OCI-LY7 (cell line): ENCODE measurements at regions not wholly inside any gene's neighbourhood (a gene's known extent, or its start where the extent isn't known, plus 50 kb on each side); places are given as distances from the start of the nearest gene placed in this dataset.

ENCODE experiments used
- BruUV-seq: library from RNA; stranded (reverse); fragments of 400-500 nt; replicated peaks from 2 replicates; lab custom pipeline; 2021; lab: Mats Ljungman, UMichigan
- CTCF ChIA-PET: fragments of 300-600 bp; sonication (Branson Sonifier 250); formaldehyde crosslinking; loops from one replicate; lab custom pipeline; 2022; ENCODE audit warnings: antibody characterized with exemption; ENCODE audit not compliant: unreplicated experiment; lab: Charles Lee
- POLR2A ChIA-PET: fragments of 300-600 bp; sonication (Branson Sonifier 250); formaldehyde crosslinking; loops from one replicate; lab custom pipeline; 2022; ENCODE audit warnings: antibody characterized with exemption; lab: Charles Lee
- DNase-seq: peaks from one replicate; pipeline ENCODE4 v3.0.0-alpha.2; 2015; ENCODE audit warnings: low spot score
- H2AFZ ChIP-seq: fragments of 200-600 bp; sonication (generic), shearing (Covaris generic); 2 replicates; pipeline ENCODE4 v1.6.1; 2014; ENCODE audit warnings: mild to moderate bottlenecking, antibody characterized with exemption, low read length, moderate library complexity
- H3K27ac ChIP-seq: fragments of 200-600 bp; sonication (generic); 2 replicates; pipeline ENCODE4 v1.5.1; 2014; ENCODE audit warnings: mixed run types, low read depth, mild to moderate bottlenecking, moderate library complexity, low read length, inconsistent platforms; ENCODE audit not compliant: poor library complexity, severe bottlenecking
- H3K36me3 ChIP-seq: fragments of 200-600 bp; sonication (generic); 2 replicates; pipeline ENCODE4 v1.6.1; 2014; ENCODE audit warnings: mild to moderate bottlenecking, antibody characterized with exemption, low read length, moderate library complexity, mixed read lengths; ENCODE audit not compliant: insufficient read depth
- H3K4me1 ChIP-seq: fragments of 200-600 bp; sonication (generic); 2 replicates; pipeline ENCODE4 v1.5.1; 2014; ENCODE audit warnings: mild to moderate bottlenecking, low read length; ENCODE audit not compliant: insufficient read depth, poor library complexity, severe bottlenecking
- H3K4me2 ChIP-seq: fragments of 200-600 bp; sonication (generic); 2 replicates; pipeline ENCODE4 v1.6.1; 2014; ENCODE audit warnings: mild to moderate bottlenecking, low read length
- H3K4me3 ChIP-seq: fragments of 200-600 bp; sonication (generic); 2 replicates; pipeline ENCODE4 v1.5.1; 2014; ENCODE audit warnings: mild to moderate bottlenecking, low read depth, low read length; ENCODE audit not compliant: poor library complexity, severe bottlenecking
- H3K79me2 ChIP-seq: fragments of 200-600 bp; sonication (generic); 2 replicates; pipeline ENCODE4 v1.6.1; 2016; ENCODE audit warnings: low read depth, mild to moderate bottlenecking, low read length, moderate library complexity, mixed read lengths; ENCODE audit not compliant: insufficient read depth
- H3K9me2 ChIP-seq: fragments of 200-600 bp; sonication (generic); 2 replicates; pipeline ENCODE4 v1.6.1; 2016; ENCODE audit warnings: mild to moderate bottlenecking, low read length, mixed read lengths; ENCODE audit not compliant: insufficient read depth
- H3K9me3 ChIP-seq: fragments of 200-600 bp; sonication (generic); 2 replicates; pipeline ENCODE4 v1.6.1; 2014; ENCODE audit warnings: mild to moderate bottlenecking, mixed run types, low read length, mixed read lengths
- H4K20me1 ChIP-seq: fragments of 200-600 bp; sonication (generic); 2 replicates; pipeline ENCODE4 v1.6.1; 2014; ENCODE audit warnings: mild to moderate bottlenecking, antibody characterized with exemption, low read length, moderate library complexity, mixed read lengths; ENCODE audit not compliant: insufficient read depth
- EZH2phosphoT487 ChIP-seq: fragments of 200-600 bp; sonication (generic); IDR thresholded peaks from 2 replicates; pipeline ENCODE4 v1.6.1; 2018; ENCODE audit warnings: low read depth, borderline replicate concordance, mild to moderate bottlenecking, mixed run types, antibody characterized with exemption, low read length, moderate library complexity, mixed read lengths
- intact Hi-C: fragments of 100-400 bp; cut with micrococcal nuclease; formaldehyde crosslinking; loops from one replicate; pipeline ENCODE4 v1.10.0; 2022; ENCODE audit not compliant: unreplicated experiment
- TF ChIP-seq, protein P1 (sequence below): fragments of 200-600 bp; sonication (generic); conservative IDR thresholded peaks from 2 replicates; pipeline ENCODE4 v1.5.1; 2014; ENCODE audit warnings: mild to moderate bottlenecking, antibody characterized with exemption, low read length, moderate library complexity, mixed read lengths

DNA sequence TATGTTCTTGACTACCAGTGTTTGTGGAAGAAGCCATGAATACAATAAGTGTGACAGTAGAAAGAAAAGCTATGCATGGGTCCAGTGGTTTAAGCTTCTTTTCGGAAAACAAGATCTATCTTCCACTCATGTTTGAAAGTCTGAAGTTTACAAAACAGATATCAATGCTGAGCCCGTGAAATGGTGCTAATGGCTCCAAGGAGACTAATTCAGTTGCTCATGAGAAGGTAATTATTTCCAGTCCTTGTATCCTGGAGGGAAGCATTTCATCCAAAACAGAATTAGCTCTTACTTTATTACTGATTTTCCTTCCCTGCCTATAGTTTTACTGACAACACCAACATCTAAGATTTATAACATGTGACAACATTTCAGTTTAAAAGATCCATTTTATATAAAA is 1364.9 kb downstream of the PCDH9 start:
- intact Hi-C loops: no loop called here
- Histone ChIP-seq H2AFZ (no peak overlapping the region), H3K4me3 (no peak overlapping the region), H3K4me2 (no peak overlapping the region), H3K36me3 (no peaks in the 10 kb centered on the region), H3K4me1 (no peaks in the 10 kb centered on the region), H3K79me2 (no peaks in the 10 kb centered on the region), H3K9me3 (no peaks in the 10 kb centered on the region), H4K20me1 (no peaks in the 10 kb centered on the region), H3K27ac (no peak overlapping the region), H3K9me2 (no peaks in the 10 kb centered on the region)
- no TSS peak for BruUV-seq
- ChIA-PET POLR2A (interaction anchor here (0.9 kb wide), 1 partner anchor 204 kb away, joined by 3 read pairs; no protein-coding TSS in a partner anchor), CTCF (no interaction called here)
- no peak for DNase-seq
- TF ChIP-seq EZH2phosphoT487: no peak
- TF ChIP-seq, protein P1, sequence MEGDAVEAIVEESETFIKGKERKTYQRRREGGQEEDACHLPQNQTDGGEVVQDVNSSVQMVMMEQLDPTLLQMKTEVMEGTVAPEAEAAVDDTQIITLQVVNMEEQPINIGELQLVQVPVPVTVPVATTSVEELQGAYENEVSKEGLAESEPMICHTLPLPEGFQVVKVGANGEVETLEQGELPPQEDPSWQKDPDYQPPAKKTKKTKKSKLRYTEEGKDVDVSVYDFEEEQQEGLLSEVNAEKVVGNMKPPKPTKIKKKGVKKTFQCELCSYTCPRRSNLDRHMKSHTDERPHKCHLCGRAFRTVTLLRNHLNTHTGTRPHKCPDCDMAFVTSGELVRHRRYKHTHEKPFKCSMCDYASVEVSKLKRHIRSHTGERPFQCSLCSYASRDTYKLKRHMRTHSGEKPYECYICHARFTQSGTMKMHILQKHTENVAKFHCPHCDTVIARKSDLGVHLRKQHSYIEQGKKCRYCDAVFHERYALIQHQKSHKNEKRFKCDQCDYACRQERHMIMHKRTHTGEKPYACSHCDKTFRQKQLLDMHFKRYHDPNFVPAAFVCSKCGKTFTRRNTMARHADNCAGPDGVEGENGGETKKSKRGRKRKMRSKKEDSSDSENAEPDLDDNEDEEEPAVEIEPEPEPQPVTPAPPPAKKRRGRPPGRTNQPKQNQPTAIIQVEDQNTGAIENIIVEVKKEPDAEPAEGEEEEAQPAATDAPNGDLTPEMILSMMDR: no peak

DNA sequence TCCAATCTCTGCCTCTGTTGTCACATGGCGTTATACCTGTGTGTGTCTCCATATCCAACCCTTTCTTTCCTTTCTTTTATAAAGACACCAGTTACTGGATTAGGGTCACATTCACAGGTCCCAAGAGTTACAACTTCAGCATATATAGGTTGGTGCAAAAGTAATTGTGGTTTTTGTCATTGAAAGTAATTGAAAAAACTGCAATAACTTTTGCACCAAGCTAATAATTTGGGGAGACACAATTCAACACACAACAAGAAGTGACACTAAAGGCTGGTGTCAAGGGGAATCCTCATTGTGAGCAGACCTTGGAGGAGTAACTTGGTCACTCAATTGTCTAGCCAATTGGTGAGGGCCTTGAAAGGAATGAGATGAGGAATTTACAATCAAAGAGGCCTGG is 1366.1 kb downstream of the PCDH9 start:
- CTCF ChIA-PET: no interaction called here
- no peak for TF ChIP-seq EZH2phosphoT487
- TF ChIP-seq, protein P1: no peak
- no peaks in the 10 kb centered on the region for H4K20me1 ChIP-seq
- H3K79me2 ChIP-seq: no peaks in the 10 kb centered on the region
- H2AFZ ChIP-seq: no peak overlapping the region
- H3K36me3 ChIP-seq: no peaks in the 10 kb centered on the region
- no peak overlapping the region for H3K4me2 ChIP-seq
- no peak overlapping the region for H3K27ac ChIP-seq
- DNase-seq: no peak
- H3K9me2 ChIP-seq: no peaks in the 10 kb centered on the region
- H3K4me1 ChIP-seq: no peaks in the 10 kb centered on the region
- POLR2A ChIA-PET: no interaction called here
- BruUV-seq: no TSS peak
- no peak overlapping the region for H3K4me3 ChIP-seq
- intact Hi-C loops: no loop called here
- no peaks in the 10 kb centered on the region for H3K9me3 ChIP-seq

DNA sequence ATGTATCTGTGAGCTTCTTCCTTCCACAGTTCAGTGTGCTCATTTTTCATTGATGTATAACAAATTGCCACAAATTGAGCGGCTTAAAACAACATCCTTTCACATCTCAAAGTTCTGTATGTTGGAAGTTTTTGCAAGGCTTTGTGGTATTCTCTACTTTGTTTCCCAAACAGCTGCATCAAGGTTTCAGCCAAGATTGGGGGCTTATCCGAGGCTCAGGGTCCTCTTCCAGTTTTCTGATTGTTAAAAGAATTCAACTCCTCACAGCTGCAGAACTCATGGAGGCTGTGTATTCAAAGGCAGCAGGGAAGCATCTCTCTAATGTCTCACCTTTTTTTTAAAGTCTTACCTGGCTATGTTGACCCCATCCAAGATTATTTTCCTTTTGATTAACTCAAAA is 1369.8 kb downstream of the PCDH9 start:
- BruUV-seq: no TSS peak
- Histone ChIP-seq H3K36me3 (no peaks in the 10 kb centered on the region), H3K4me3 (no peak overlapping the region), H3K27ac (no peak overlapping the region), H3K4me1 (no peaks in the 10 kb centered on the region), H3K4me2 (no peak overlapping the region), H3K9me2 (no peaks in the 10 kb centered on the region), H3K9me3 (no peaks in the 10 kb centered on the region), H2AFZ (no peak overlapping the region), H4K20me1 (no peaks in the 10 kb centered on the region), H3K79me2 (no peaks in the 10 kb centered on the region)
- ChIA-PET POLR2A (interaction anchor here (0.6 to 1.2 kb wide), 2 partner anchors 15 to 720 kb away, joined by 4 to 5 read pairs; no protein-coding TSS in a partner anchor), CTCF (no interaction called here)
- TF ChIP-seq, protein P1: no peak
- no peak for TF ChIP-seq EZH2phosphoT487
- intact Hi-C loops: no loop called here
- no peak for DNase-seq
